CD4-positive, alpha-beta T cell treated with Interferon alpha-2 for 1 hour (primary cell): ENCODE measurements at regions not wholly inside any gene's neighbourhood (a gene's known extent, or its start where the extent isn't known, plus 50 kb on each side); places are given as distances from the start of the nearest gene placed in this dataset.

Source experiments
- DNase-seq, 2 donors: peaks; one replicate each; pipeline ENCODE4 v3.0.0-alpha.2; 2020 to 2022

DNA sequence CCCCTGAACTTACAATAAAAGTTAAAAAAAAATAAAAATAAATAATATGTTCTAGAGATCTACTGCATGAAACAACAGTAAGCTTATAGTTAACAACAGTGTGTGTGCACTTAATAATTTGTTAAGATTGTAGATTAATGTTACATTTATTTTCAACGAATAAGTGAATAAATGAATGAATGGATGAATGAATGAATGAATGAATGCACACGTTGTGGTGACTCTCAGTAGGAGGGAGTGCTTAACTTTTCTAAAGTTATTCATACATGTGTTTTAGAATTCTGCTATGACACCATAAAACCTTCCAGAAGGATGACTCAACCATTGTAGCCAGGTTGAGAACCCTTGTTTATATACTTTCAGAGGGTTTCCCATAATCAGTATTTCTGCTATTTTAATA, 1269.4 kb upstream of the CDH6 start:
- DNase-seq: no peak

DNA sequence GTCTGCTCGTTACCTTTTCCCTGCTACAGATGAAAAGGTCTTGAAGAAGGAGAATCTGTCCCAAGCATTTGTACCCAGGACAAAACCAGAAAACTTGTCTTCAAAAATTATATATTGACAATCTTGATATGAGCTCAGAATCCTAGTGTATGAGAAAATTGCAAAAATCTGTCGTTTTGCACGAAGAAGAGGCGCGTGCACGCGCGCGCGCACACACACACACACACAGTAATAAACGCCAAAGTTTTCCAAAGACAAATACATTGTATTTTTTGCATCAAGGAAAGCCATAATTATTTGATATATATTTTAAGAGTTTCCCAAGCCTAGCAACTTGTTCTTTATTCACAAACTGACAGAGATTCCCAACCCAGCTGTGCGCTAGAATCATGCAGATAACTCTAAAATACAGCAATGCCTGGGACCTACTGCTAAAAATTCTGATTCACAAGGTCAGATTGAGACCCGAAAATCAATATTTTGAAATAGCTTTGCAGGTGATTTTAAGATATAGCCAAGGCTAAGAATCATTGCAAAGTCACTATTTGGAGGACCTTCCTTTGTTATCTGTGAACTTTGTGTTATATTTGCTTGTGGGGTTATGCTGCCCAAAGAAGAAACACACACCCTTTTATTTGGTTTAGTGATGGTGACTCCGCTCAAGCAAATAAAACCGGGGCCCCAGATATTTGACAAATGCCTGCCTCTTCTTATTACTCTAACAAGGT, 1287.7 kb upstream of the CDH6 start:
- DNase-seq: no peak

DNA sequence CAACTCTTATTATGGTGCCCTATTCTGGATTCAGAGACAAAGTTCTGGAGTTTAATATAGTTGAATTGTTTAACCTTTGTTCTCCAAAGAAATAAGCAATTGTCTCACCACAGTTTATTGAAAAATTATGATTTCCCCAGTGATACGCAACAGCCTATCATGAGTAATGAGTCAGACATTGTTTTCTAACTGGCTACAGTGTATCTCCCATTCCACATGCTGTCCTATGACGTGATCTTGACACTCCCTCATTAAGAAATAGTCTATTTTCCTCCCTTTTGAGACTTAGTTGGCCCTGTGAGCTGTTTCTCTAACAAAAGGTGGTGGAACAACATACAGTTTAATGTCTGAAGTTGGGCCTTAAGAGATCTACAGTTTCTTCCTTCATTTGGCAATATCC, 1290.6 kb upstream of the CDH6 start:
- no peak for DNase-seq

DNA sequence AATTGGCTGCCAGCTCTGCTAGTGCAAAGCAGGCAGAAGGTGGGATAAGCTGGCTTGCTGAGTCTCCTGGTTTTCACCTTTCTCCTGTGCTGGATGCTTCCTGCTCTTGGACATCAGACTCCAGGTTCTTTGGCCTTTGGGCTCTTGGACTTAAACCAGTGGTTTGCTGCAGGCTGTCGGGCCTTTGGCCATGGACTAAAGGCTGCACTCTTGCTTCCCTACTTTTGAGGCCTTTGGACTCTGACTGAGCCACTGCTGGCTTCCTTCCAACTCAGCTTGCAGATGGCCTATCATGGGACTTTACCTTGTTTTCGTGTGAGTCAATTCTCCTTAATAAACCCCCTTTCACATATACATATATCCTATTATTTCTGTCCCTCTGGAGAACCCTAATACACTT, 1293.9 kb upstream of the CDH6 start:
- no peak for DNase-seq

DNA sequence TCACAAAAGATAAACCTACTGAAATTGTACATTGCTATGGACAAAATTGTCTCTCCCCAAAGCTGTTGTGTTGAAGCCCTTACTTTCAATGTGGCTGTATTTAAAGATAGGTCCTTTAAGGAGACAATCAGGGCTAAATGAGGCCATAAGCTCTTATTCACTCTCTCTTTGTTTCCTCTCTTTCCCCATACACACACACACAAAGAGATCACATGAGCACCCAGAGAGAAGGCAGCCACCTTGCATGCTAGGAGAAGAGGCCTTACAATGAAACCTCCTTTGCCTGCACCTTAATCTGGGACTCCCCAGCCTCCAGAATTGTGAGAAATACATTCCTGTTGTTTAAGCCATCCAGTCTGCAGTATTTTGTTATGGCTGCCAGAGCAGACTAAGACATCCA, 1295.6 kb upstream of the CDH6 start:
- no peak for DNase-seq

DNA sequence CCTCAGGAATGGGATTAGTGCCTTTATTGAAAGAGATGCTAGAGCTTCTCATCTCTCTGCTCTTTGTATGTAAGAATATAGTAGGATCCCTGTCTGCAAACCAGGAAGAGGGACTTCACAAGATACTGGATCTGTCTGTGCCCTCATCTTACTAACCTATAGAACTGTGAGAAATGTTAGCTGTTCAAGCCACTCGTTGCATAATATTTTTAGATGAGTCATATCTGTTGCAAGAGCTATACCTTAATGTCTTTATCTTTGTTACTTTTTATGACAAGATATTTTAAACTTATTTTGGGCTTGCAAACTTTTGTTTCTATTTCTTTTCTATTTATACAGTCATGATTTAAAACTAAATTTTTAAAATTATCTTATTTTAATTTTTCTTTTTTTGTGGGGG, 1296.8 kb upstream of the CDH6 start:
- no peak for DNase-seq

DNA sequence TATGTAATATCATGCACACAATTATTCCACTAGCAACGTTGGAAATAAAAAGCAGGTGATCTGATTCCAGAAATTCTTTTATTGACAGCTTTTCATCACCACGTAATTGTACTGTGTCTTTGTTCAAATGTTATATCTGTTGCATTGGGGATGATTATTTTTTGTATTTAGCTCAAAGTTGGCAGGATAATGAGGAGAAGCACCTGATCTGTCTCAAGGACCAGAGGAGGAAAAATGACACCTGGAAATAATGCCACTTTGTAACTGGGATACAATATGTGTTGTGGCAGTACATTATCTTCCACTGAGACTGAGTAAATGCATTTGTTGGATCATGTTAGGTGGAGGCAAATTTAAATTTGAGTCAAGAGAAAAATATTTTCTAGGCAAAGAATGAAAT, 1298.8 kb upstream of the CDH6 start:
- no peak for DNase-seq

DNA sequence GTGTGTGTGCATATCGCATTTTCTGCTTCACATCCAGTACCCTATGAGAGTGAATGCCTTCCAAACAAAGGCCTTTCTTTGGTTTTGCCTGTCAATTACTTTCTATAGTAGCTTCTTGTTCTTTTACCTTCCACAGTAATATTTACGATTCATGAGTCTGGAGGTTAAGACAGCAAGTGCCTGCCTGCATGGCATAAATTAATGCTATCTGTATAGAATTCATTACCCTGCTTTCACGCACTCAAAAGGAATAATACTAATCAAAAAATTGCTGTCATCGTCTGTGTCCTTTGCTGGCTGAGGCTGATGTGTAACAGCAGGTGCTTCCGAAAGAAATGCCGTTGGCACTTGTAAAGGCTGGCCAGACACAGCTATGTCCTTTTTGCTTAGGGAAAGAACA, 1304.4 kb upstream of the CDH6 start:
- DNase-seq: no peak

DNA sequence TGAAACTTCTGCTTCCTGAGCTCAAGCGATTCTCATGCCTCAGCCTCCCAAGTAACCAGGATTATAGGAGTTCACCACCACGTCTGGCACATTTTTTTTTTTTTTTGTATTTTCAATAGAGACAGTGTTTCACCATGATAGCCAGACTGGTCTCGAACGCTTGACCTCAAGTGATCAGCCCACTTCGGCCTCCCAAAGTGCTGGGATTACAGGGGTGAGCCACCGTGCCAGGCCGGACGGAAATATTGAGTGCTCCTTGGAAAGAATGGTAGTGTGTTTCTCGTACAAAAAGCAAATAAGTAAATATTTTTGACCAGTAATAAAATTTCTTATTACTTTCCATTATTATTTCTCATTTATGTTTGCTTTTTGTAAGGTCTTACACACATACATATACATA, 1307.9 kb upstream of the CDH6 start:
- DNase-seq: no peak

DNA sequence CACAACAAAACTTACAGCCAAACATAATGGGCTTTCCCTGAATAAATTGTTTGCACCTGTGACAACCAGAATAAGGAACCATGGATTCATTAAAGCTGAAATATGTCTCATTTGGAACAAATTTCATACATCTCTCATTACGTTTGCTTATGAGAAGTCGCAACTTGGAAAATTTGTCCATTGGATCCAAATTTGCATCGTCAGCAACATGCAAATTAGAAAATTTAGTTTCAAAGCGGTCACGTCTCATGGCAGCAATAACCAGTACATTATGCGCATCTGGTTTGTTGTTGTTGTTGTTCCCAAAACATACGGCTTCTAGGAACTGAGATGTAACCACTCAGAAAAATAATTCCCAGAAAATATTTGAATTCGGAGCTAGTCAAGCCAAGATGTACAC, 1311.5 kb upstream of the CDH6 start:
- DNase-seq: no peak

DNA sequence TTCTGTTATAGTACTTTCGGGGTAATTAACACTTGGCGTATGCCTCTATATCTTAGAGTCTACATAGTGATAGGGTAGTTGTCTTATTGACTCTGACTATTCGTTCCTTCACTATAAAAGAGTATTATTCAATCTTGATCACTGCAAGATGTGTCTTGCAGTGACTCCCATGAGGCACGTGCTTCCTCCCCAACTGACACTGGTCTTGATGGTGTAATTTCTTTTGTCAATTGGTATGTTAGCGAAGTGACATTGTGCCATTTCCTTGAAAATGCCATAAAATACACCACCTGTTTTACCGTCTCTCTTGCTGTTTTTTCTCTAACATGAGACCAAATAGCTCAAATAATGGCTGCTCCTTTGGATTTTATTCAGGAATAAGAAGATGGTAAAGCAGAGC, 1314.1 kb upstream of the CDH6 start:
- DNase-seq: no peak

DNA sequence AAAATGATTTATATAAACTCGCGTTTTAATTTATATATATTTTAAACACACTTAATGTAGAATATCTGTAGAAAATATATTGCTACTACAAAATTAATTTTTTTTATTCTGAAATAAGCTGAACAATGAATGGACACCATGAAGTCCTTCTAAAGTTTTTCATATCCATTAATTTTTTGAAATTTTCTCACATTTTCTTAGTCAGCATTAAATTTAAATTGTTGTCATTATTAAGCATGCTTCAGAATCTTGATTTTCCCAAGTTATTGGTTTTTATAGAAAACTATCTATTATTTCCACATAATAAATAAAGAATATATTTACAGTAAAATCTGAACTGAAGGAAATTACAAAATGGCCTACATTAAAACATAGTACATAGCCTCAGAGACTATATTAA, 1314.9 kb upstream of the CDH6 start:
- no peak for DNase-seq

DNA sequence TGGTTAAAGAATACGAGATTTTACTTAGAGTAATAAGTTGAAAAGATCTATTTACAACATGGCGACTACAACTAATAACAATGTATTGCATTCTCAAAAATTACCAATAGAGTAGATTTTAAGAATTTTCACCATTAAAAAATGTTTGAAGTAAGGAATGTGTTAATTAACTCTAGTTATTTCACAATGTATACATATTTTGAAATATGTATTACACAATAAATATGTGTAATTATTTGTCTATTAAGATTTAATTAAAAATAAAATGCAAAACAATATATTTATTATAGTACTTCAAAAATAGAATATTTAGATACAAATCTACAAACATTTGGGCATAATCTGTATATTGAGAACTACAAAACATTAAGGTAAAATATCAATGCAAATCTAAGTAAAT, 1326.3 kb upstream of the CDH6 start:
- no peak for DNase-seq

DNA sequence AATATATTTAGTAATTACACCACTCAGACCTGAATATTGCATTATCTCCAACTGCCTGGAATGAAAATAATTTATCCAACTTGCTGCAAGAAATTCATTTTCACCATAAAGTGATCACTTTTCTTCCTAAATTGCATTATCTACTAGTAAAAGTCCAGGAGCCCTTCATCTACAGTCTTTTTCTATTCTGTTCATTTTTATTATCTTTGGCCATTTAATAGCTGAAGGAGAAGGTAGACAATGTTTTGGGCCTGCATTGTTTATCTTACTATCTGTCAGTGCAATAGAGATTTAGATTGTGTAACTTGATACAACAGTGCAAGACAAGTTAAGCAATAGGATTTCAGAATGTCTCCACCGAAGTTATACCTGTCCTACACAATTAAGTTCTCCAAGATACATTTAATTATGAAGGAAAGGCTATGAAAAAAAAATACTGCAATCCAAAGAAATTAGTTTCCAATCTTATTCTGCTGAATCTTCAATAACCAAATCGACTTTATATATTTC, 1339.7 kb upstream of the CDH6 start:
- DNase-seq: no peak

DNA sequence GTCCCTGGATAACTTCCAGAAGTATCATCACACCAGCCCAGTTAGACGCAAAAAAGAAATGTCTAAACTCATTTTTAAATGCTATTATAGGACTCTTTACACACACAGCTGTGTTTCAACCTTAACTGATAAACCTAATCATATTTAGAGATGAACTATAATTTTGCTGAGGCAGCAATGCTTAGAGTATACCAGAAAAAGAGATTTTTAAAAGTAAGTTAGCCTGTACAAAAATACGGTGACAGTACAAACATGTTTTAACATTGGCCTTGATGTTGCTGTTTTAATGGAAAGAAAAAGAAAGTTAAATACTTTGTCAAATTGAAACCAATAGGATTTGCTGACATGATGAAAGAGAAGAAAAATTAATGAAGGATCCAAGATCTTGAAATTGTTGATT, 1341.2 kb upstream of the CDH6 start:
- no peak for DNase-seq

DNA sequence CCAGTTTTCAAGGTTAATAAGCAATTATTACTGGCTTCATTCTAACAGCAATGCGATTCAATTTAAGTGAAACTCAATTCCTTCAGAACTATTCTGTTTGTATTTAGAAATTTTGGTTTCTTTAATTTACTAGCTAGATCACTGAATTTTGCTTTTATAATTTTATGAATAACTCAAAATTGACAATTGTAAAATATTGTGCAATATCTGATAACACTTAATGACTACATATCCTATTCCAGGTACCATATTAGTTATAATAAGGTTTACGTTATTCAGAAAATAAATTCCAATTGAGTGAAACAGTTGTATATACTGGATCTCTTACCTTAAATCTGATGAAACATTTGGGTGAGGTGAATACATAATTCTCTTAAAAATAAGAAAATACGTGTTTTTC, 1348.3 kb upstream of the CDH6 start:
- DNase-seq: no peak

DNA sequence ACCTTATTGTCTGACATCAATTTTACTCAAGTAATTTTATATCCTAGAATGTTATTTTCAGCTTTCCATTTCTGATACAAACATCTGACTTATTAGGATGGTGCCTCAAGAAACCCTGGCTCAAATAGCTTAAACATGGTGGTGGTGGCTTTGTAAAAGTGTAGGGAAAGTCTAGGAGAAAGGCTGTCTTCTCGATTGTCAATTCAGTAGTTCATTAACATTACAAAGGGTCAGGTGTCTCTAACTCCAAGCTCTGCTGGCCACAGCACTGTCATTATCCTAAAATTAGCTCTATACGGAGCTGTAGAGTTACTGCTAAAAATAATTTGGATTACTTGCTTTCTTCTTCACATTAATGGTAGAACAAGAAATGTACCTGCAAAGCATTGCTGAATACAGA, 1360.1 kb upstream of the CDH6 start:
- no peak for DNase-seq

DNA sequence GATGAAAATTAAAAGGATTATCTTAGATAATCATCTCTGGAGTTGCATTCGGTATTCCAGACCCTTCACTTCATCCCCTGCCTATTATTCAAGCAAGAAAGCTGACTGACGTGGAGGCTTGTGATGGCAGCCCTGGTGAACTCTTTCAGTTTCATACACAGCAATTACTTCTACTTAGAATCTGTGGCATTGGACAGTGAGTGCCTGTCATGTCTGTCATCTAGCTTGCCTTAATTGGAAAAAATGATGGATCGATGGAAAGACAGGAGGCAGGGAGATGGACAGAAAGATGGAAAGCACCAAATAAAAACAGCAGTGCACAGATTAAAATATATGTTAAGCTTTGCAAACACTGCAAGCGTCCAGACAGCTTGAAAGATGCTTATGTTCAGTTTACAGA, 1371.0 kb upstream of the CDH6 start:
- no peak for DNase-seq

DNA sequence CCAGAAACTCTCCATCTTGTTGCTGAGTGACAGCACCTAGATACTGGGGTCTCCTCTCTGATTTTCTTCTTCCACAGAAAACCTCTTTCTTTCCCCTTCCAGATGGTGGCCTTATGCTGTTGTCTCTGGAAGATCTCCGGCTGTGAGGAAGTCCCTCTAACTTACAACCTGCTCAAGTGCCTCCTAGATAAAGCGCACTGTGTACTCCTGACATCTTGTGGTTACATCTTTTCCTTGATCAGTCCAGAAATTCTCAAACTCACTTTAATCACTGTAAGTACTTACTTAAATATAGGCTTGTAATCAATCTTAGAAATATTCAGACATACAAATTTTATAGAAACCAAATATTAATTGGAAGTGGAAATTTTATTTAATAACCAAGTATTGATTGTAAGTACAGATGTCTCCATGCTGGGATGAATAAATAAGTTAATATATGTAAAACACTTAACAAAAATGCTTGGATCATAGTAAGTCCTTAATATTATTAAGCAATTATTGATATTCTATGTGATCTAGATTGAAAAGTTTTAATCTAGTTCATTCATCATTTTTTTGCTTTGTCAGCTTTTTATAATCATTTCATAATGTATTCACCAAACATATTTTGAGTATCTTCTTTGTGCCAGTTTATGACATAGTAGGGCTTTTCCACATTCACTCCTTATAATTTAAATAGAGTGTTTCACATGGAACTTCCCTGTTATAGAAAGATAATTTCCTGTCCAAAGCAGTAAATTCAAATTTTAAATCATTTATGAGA, 1381.4 kb upstream of the CDH6 start:
- DNase-seq: no peak

DNA sequence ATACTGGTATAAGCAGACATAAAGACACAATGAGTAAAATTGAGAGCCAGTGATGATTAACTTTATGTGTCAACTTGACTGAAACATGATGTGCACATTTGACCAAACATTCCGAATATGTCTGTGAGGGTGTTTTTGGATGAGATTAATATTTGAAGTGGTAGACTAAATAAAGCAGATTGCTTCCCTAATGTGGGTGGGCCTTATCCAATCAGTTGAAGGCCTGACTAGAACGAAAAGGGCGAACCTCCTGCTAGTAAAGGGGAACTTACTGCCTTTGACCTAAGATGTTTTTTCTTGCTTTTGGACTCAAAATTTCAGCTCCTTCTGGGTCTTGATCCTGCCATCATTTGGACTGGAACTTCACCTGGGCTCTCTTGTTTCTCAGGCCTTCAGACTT, 1387.7 kb upstream of the CDH6 start:
- no peak for DNase-seq

DNA sequence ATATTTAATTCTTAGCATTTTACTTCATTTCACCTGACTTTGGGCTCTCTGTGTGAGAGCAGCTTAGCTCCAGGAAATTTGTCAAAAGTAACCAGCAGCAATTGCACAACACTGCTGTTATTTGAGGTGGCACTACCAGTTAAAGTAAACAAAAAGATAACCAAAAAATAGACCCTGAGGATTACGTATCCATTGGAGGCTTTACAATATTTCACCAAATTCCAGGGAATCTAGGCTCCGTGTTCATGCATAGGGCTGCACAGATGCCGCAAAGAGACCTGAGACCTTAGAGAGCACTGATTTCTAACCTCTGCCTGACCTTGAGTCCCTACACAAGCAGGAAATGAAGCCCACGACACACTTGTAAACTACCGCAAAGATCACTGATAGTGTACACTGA, 1392.7 kb upstream of the CDH6 start:
- no peak for DNase-seq

DNA sequence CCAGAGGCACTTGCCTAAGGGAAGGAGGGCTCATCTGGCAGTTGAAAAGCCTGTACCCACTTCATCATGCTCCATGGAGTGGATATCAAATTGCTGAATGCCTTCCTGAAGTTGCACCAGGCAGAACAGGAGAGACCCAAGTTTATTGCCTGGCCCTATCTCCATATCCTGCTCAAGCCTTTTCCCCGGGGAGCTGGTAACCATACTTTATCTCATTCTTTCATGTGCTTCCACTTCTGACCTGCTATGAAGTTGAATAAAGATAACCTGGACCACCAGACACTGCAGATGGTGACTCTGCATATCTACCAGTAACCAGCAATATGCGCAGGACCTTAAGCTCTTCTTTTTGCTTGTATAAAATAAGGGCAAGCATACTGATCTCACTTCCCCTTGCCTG, 1397.5 kb upstream of the CDH6 start:
- DNase-seq: no peak

DNA sequence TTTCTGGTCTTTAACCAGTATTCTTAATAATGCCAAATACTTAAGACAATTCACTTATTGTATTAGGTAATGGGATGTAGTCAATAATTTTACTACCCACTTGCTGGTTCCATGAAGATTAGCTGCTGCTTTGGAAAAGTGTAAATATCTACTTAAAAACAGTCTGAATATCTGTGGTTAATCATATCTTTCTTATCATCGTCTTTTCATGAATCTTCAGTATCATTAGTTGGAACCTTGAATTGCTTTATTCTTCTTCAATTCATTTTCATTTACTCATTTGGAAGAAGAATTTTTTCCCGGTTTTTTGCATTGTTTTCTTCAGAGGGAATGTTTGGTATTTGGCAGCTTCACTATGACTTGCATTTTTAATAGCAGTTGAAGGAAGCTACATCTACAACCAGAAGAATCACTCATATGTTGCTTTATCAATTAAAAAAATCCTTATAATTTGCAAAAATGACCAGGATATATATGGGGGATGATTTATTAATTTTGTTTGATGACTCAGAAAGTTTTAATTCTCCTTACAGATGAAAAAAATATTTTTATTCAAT, 1398.3 kb upstream of the CDH6 start:
- no peak for DNase-seq

DNA sequence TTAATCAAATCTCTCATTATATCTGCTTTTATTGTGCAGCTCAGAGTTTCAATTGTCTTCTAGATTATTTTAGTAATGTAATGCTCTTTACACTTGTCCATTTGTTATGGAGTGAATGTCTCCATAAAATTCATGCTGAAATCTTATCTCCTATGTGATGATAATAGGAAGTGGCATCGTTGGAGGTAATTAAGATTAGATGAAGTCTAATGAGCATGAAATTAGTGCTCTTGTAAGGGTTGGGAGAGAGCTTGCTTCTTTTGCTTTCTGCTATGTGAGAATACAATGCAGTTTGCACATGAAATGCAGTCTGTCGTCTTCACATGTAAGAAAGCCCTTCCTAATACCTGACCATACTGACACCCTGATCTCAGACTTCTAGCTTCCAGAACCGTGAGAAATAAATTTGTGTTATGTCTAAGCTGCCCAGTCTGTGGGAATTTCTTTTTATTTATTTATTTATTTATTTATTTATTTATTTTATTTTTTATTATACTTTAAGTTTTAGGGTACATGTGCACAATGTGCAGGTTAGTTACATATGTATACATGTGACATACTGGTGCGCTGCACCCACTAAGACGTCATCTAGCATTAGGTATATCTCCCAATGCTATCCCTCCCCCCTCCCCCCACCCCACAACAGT, 1399.2 kb upstream of the CDH6 start:
- DNase-seq: no peak
